A549 (cell line): ENCODE measurements at regions not wholly inside any gene's neighbourhood (a gene's known extent, or its start where the extent isn't known, plus 50 kb on each side); places are given as distances from the start of the nearest gene placed in this dataset.
A peak's percentile ranks its signal among the peaks of the same experiment; 100 is the strongest.

ENCODE experiments used
- ATAC-seq, 2 experiments: fragments of 200-7000 bp in 1 of 2; fragments of >200 bp in 1 of 2; cut with Nextera tagmentation in 1 of 2; cut with Tn5 transposase in 1 of 2; 3 replicates each; pipeline versions ENCODE4 v1.8.0 to v1.9.1; 2018 to 2020; ENCODE audit warnings: mild to moderate bottlenecking in 1 of 2, moderate library complexity in 1 of 2
- CTCF ChIA-PET: fragments of 300-600 bp; sonication (Branson Sonifier 250); formaldehyde crosslinking; extraction: SDS; loops from one replicate; lab custom pipeline; 2021; ENCODE audit warnings: antibody characterized with exemption, inconsistent platforms; lab: Yijun Ruan, JAX
- POLR2A ChIA-PET: fragments of 350-600 bp; formaldehyde crosslinking; extraction: SDS; loops from one replicate; lab custom pipeline; 2021; ENCODE audit warnings: antibody characterized with exemption, inconsistent platforms; lab: Yijun Ruan, JAX
- DNase-seq, 2 experiments: peaks; one replicate each; pipeline versions ENCODE4 v3.0.0 to v3.0.0-alpha.2; 2011 to 2016; ENCODE audit warnings: low read depth in 1 of 2, low spot score in 1 of 2
- FAIRE-seq: peaks from 2 replicates; lab custom pipeline; 2011; peaks lifted over from hg19 to GRCh38; lab: Jason Lieb, UNC
- H3K27ac ChIP-seq, 2 experiments: fragments of >200 bp; sonication (Bioruptor Twin); formaldehyde crosslinking; 3 replicates each; pipeline ENCODE4 v1.5.1; 2016 to 2017
- H3K4me1 ChIP-seq: fragments of >200 bp; sonication (Bioruptor Twin); formaldehyde crosslinking; 3 replicates; pipeline ENCODE4 v1.6.1; 2016
- H3K4me2 ChIP-seq: fragments of >200 bp; sonication (Bioruptor Twin); formaldehyde crosslinking; 3 replicates; pipeline ENCODE4 v1.6.1; 2016
- H3K4me3 ChIP-seq: fragments of >200 bp; sonication (Bioruptor Twin); formaldehyde crosslinking; 3 replicates; pipeline ENCODE4 v1.5.1; 2016
- H3K9me3 ChIP-seq: fragments of >200 bp; sonication (Bioruptor Twin); formaldehyde crosslinking; 3 replicates; pipeline ENCODE4 v1.6.1; 2016
- ATOH8 ChIP-seq: fragments of 250-450 bp; sonication (Bioruptor Pico); IDR thresholded peaks from 2 replicates; pipeline ENCODE4 v1.5.0; 2020; ENCODE audit warnings: low read depth, mild to moderate bottlenecking, moderate library complexity
- BHLHE40 ChIP-seq: IDR thresholded peaks from 2 replicates; pipeline ENCODE4 v1.6.1; 2012; ENCODE audit warnings: low read depth, low read length, inconsistent platforms
- CBX2 ChIP-seq: fragments of 200-600 bp; sonication (generic); IDR thresholded peaks from 2 replicates; pipeline ENCODE4 v1.6.1; 2016; ENCODE audit warnings: low read depth, mild to moderate bottlenecking, borderline replicate concordance
- CHD2 ChIP-seq: fragments of 150-350 bp; IDR thresholded peaks from 2 replicates; pipeline ENCODE4 v1.6.1; 2014; ENCODE audit warnings: low read length; ENCODE audit not compliant: partially characterized antibody
- CTCF ChIP-seq: fragments of >200 bp; sonication (Bioruptor Twin); formaldehyde crosslinking; IDR thresholded peaks from 3 replicates; pipeline ENCODE4 v1.5.1; 2016
- EHMT2 ChIP-seq: fragments of 200-600 bp; sonication (generic); IDR thresholded peaks from 2 replicates; pipeline ENCODE4 v1.6.1; 2016; ENCODE audit warnings: antibody characterized with exemption, low read depth, mild to moderate bottlenecking, moderate library complexity
- ESRRA ChIP-seq: fragments of 150-350 bp; IDR thresholded peaks from 2 replicates; pipeline ENCODE4 v1.6.1; 2014; ENCODE audit warnings: mild to moderate bottlenecking, low read length, borderline replicate concordance
- FOSL2 ChIP-seq, 2 experiments: fragments of 450-650 bp in 1 of 2; fragments of >200 bp in 1 of 2; sonication (Bioruptor Twin) in 1 of 2; formaldehyde crosslinking; IDR thresholded peaks; 2 replicates each; pipeline versions ENCODE4 v1.5.0 to v1.6.1; 2016 to 2020; ENCODE audit warnings: mild to moderate bottlenecking in 1 of 2, moderate library complexity in 1 of 2
- HDAC2 ChIP-seq: fragments of 200-600 bp; sonication (generic); IDR thresholded peaks from 2 replicates; pipeline ENCODE4 v1.6.1; 2016
- HES2 ChIP-seq: fragments of >200 bp; sonication (Bioruptor Twin); formaldehyde crosslinking; IDR thresholded peaks from 2 replicates; pipeline ENCODE4 v1.6.1; 2016
- HEYL ChIP-seq: fragments of 250-450 bp; sonication (Bioruptor Pico); IDR thresholded peaks from 2 replicates; pipeline ENCODE4 v1.8.0; 2021; ENCODE audit warnings: mild to moderate bottlenecking, moderate library complexity
- HOXB5 ChIP-seq: fragments of 250-450 bp; sonication (Bioruptor Pico); IDR thresholded peaks from 2 replicates; pipeline ENCODE4 v1.5.0; 2020; ENCODE audit warnings: mild to moderate bottlenecking, moderate library complexity
- JUN ChIP-seq, 2 experiments: fragments of >200 bp; sonication (Bioruptor Twin); formaldehyde crosslinking; IDR thresholded peaks; 2 replicates in 1 of 2; 3 replicates in 1 of 2; pipeline ENCODE4 v1.6.1; 2016 to 2017
- KDM5A ChIP-seq: fragments of 200-600 bp; sonication (generic); IDR thresholded peaks from 2 replicates; pipeline ENCODE4 v1.6.1; 2016; ENCODE audit warnings: antibody characterized with exemption, mild to moderate bottlenecking
- MAFK ChIP-seq: fragments of 450-650 bp; IDR thresholded peaks from 2 replicates; pipeline ENCODE4 v1.6.1; 2014; ENCODE audit not compliant: partially characterized antibody
- MAX ChIP-seq: IDR thresholded peaks from 2 replicates; pipeline ENCODE4 v1.6.1; 2012
- NFE2L2 ChIP-seq: fragments of 150-350 bp; conservative IDR thresholded peaks from 2 replicates; pipeline ENCODE4 v1.6.1; 2014; ENCODE audit warnings: low read length
- NR3C1 ChIP-seq: fragments of >200 bp; sonication (Bioruptor Twin); formaldehyde crosslinking; IDR thresholded peaks from 3 replicates; pipeline ENCODE4 v1.6.1; 2017
- PHF8 ChIP-seq: fragments of 200-600 bp; sonication (generic); IDR thresholded peaks from 2 replicates; pipeline ENCODE4 v1.6.1; 2016; ENCODE audit warnings: low read depth, mild to moderate bottlenecking, antibody characterized with exemption, moderate library complexity, borderline replicate concordance
- RAD21 ChIP-seq, 2 experiments: fragments of >200 bp in 1 of 2; sonication (Bioruptor Twin) in 1 of 2; formaldehyde crosslinking in 1 of 2; IDR thresholded peaks in 1 of 2; conservative IDR thresholded peaks in 1 of 2; 2 replicates in 1 of 2; 3 replicates in 1 of 2; pipeline ENCODE4 v1.6.1; 2012 to 2018; ENCODE audit warnings: inconsistent platforms in 1 of 2
- REST ChIP-seq: fragments of 200-600 bp; sonication (generic); IDR thresholded peaks from 2 replicates; pipeline ENCODE4 v1.6.1; 2016; ENCODE audit warnings: antibody characterized with exemption, mild to moderate bottlenecking, moderate library complexity
- RFX5 ChIP-seq: fragments of 450-650 bp; IDR thresholded peaks from 2 replicates; pipeline ENCODE4 v1.7.1; 2014; ENCODE audit warnings: antibody characterized with exemption, mild to moderate bottlenecking, moderate library complexity
- TP53 ChIP-seq: fragments of 250-450 bp; sonication (Bioruptor Pico); IDR thresholded peaks from 2 replicates; pipeline ENCODE4 v1.5.0; 2021; ENCODE audit warnings: mild to moderate bottlenecking, moderate library complexity
- USF2 ChIP-seq: fragments of 450-650 bp; IDR thresholded peaks from 2 replicates; pipeline ENCODE4 v1.6.1; 2014; ENCODE audit warnings: antibody characterized with exemption
- ZC3H11A ChIP-seq: fragments of 450-650 bp; IDR thresholded peaks from 2 replicates; pipeline ENCODE4 v1.6.1; 2014; ENCODE audit warnings: antibody characterized with exemption, mild to moderate bottlenecking
- WGBS: methylation state at CpG from one replicate; pipeline ENCODE4 v1.1.6; 2017; ENCODE audit errors: missing lambda C conversion rate; 5-methylcytosine and 5-hydroxymethylcytosine counted together
- TF ChIP-seq, protein P1 (sequence below): fragments of 250-450 bp; sonication (Bioruptor Pico); IDR thresholded peaks from 2 replicates; pipeline ENCODE4 v1.5.0; 2021; ENCODE audit warnings: mild to moderate bottlenecking, moderate library complexity, borderline replicate concordance

DNA sequence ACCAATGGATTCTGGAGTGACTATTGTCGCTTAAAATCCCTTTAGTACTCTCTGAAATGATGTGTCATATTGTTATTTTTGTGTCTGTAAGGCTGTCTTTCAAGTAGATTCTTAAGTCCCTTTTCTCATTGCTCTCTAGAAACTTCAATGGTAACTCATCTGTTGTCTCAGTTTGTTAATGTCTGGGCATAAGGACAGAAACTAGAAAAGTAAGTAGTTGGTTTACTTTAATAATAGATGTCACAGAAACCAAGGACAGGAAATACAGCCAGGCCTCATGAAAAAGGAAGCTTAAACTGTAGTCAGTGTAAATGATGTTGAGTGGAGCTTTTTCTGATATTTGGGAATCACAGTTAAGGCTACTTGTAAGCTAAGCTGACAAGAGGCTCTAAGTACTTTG lies 730.2 kb upstream of the DPPA4 start:
- H3K4me1 ChIP-seq = no peaks in the 10 kb centered on the region
- H3K27ac ChIP-seq = no peak overlapping the region
- WGBS = 79% methylated on average over 1 of the region's 1 CpG
- ChIA-PET CTCF (no interaction called here), POLR2A (no interaction called here)
- TF ChIP-seq REST (no peak), CTCF (no peak), KDM5A (no peak), CBX2 (no peak), ESRRA (no peak), NFE2L2 (no peak), HDAC2 (no peak), NR3C1 (no peak), EHMT2 (no peak), TP53 (CRISPR knock-in tag) (no peak), RAD21 (conservative IDR thresholded peaks at IDR 0.05 in 1 of 2, IDR thresholded peaks at IDR 0.05 in 1 of 2) (no peak), HOXB5 (CRISPR knock-in tag) (no peak)
- TF ChIP-seq, protein P1, sequence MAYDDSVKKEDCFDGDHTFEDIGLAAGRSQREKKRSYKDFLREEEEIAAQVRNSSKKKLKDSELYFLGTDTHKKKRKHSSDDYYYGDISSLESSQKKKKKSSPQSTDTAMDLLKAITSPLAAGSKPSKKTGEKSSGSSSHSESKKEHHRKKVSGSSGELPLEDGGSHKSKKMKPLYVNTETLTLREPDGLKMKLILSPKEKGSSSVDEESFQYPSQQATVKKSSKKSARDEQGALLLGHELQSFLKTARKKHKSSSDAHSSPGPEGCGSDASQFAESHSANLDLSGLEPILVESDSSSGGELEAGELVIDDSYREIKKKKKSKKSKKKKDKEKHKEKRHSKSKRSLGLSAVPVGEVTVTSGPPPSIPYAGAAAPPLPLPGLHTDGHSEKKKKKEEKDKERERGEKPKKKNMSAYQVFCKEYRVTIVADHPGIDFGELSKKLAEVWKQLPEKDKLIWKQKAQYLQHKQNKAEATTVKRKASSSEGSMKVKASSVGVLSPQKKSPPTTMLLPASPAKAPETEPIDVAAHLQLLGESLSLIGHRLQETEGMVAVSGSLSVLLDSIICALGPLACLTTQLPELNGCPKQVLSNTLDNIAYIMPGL (CRISPR knock-in tag) = no peak
- no peak for DNase-seq
- no peak overlapping the region for H3K4me3 ChIP-seq
- no peak for FAIRE-seq
- ATAC-seq = no peak
- no peak overlapping the region for H3K4me2 ChIP-seq
- H3K9me3 ChIP-seq = 0 out of 3 replicates have a peak, but pooled peaks cover 2% of the 10 kb centered on the region

DNA sequence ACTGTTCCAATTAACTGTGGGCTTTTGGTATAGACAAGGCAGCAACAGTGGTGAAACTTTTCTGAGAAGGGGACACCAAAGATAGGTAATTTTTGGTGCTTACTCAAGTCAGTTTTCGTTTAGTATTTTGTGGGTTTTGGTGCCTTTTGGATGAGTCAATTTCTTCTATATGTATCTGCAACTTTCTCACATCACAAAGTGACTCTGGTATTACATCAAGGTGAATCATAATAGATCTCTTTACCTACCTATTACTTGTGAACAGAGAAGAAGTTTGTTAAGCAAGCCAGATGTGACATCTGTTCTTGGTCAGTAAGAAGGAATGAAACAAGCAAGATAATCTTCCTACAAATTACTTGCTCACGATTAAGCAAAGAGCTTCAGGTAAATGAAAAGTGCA lies 732.4 kb upstream of the DPPA4 start:
- 34% methylated on average over 2 of the region's 2 CpGs for WGBS
- ChIA-PET CTCF (no interaction called here), POLR2A (no interaction called here)
- no peak for ATAC-seq
- Histone ChIP-seq H3K9me3 (0 out of 3 replicates have a peak, but pooled peaks cover 2% of the 10 kb centered on the region), H3K4me2 (no peak overlapping the region), H3K27ac (no peak overlapping the region), H3K4me1 (no peaks in the 10 kb centered on the region), H3K4me3 (no peak overlapping the region)
- peak; percentile 32 for FAIRE-seq
- no peak for DNase-seq
- no peak for TF ChIP-seq HES2
- no peak for TF ChIP-seq MAFK
- TF ChIP-seq USF2 = no peak
- no peak for TF ChIP-seq CHD2
- no peak for TF ChIP-seq ATOH8
- no peak for TF ChIP-seq PHF8
- TF ChIP-seq NR3C1 = no peak
- no peak for TF ChIP-seq ZC3H11A
- TF ChIP-seq FOSL2 (IDR thresholded peaks at IDR 0.05) = no peak
- no peak for TF ChIP-seq FOSL2 (CRISPR knock-in tag; IDR thresholded peaks at IDR 0.05)
- TF ChIP-seq RFX5 = no peak
- no peak for TF ChIP-seq ESRRA
- no peak for TF ChIP-seq HEYL (CRISPR knock-in tag)
- no peak for TF ChIP-seq MAX
- TF ChIP-seq BHLHE40 = no peak
- no peak for TF ChIP-seq JUN (IDR thresholded peaks at IDR 0.05)
